Ovary (tissue), 7 donors: ENCODE measurements at regions not wholly inside any gene's neighbourhood (a gene's known extent, or its start where the extent isn't known, plus 50 kb on each side); places are given as distances from the start of the nearest gene placed in this dataset.
"Not testable (repeated sequence)": the region's sequence is repeated elsewhere in the genome, so short reads cannot be mapped to it uniquely, and the experiment has no call there.

Experiments
- DNase-seq, 5 donors: peaks; one replicate each; pipeline ENCODE4 v3.0.0-alpha.2; 2019 to 2020
- H3K27ac ChIP-seq, 2 donors: fragments of 200-600 bp; one replicate each; pipeline versions ENCODE4 v1.5.1 to v1.8.0; 2019 to 2022
- H3K27me3 ChIP-seq: fragments of 200-600 bp; one replicate; pipeline ENCODE4 v1.8.0; 2022
- H3K36me3 ChIP-seq: fragments of 200-600 bp; sonication (generic); one replicate; pipeline ENCODE4 v1.5.1; 2019
- H3K4me1 ChIP-seq: one replicate; pipeline ENCODE4 v1.8.1; 2013; ENCODE audit warnings: mild to moderate bottlenecking, moderate library complexity; ENCODE audit not compliant: insufficient read depth
- H3K4me3 ChIP-seq: fragments of 200-600 bp; sonication (generic); one replicate; pipeline ENCODE4 v1.5.1; 2017
- H3K9me3 ChIP-seq, 2 donors: fragments of 200-600 bp in 1 of 2; sonication (generic) in 1 of 2; one replicate each; pipeline versions ENCODE4 v1.5.1 to v1.8.1; 2013 to 2019; ENCODE audit warnings: mild to moderate bottlenecking in 1 of 2, moderate library complexity in 1 of 2
- EP300 ChIP-seq: sonication (generic); formaldehyde crosslinking; IDR thresholded peaks from one replicate; pipeline ENCODE4 v1.6.1; 2017; ENCODE audit warnings: antibody characterized with exemption
- POLR2A ChIP-seq: fragments of 450-650 bp; IDR thresholded peaks from one replicate; pipeline ENCODE4 v1.6.1; 2017; ENCODE audit warnings: antibody characterized with exemption, mild to moderate bottlenecking, moderate library complexity
- WGBS, 3 donors: extraction: QIAGEN DNeasy Blood & Tissue Kit in 1 of 3; methylation state at CpG; one replicate each; pipeline versions ENCODE4 v1.1.5 to v1.1.7; 2013 to 2017; 5-methylcytosine and 5-hydroxymethylcytosine counted together
- intact Hi-C, 4 donors: fragments of 100-400 bp; cut with DNase I; formaldehyde crosslinking; loops; one replicate each; pipeline versions ENCODE4 v1.11.0 to v1.15.1; 2022 to 2023
- TF ChIP-seq, protein P1 (sequence below), 3 donors: fragments of 450-650 bp in 2 of 3; fragments of 200-600 bp in 1 of 3; IDR thresholded peaks; one replicate each; pipeline versions ENCODE4 v1.5.1 to v1.8.0; 2016 to 2022; ENCODE audit warnings: antibody characterized with exemption in 3 of 3, mild to moderate bottlenecking in 1 of 3
- donor health status: DM: no; HTN: no; CAD: no; lungs with moderate emphysema.
- donor health status: DM: no; HTN: no; CAD: no.
- donor health status: Bipolar disorder and iron deficiency.
- donor health status: DM: no; HTN: no; CAD: no.
- donor health status: DM: yes; HTN: yes; CAD: no.

GRCh38 chr3:164732166-164732565, 346.1 kb downstream of the SI start:
- no peak for DNase-seq
- Histone ChIP-seq H3K4me3 (no peak overlapping the region), H3K36me3 (no peaks in the 10 kb centered on the region), H3K27me3 (no peaks in the 10 kb centered on the region), H3K4me1 (no peaks in the 10 kb centered on the region), H3K27ac (no peak overlapping the region), H3K9me3 (no peaks in the 10 kb centered on the region)
- TF ChIP-seq POLR2A, result no peak
- TF ChIP-seq, protein P1, sequence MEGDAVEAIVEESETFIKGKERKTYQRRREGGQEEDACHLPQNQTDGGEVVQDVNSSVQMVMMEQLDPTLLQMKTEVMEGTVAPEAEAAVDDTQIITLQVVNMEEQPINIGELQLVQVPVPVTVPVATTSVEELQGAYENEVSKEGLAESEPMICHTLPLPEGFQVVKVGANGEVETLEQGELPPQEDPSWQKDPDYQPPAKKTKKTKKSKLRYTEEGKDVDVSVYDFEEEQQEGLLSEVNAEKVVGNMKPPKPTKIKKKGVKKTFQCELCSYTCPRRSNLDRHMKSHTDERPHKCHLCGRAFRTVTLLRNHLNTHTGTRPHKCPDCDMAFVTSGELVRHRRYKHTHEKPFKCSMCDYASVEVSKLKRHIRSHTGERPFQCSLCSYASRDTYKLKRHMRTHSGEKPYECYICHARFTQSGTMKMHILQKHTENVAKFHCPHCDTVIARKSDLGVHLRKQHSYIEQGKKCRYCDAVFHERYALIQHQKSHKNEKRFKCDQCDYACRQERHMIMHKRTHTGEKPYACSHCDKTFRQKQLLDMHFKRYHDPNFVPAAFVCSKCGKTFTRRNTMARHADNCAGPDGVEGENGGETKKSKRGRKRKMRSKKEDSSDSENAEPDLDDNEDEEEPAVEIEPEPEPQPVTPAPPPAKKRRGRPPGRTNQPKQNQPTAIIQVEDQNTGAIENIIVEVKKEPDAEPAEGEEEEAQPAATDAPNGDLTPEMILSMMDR (IDR thresholded peaks at IDR 0.05), result no peak
- TF ChIP-seq EP300, result no peak
- intact Hi-C loops, result no loop called here
- WGBS, 3 donors, result 87 to 98% (median 93%) methylated on average over 1 of the region's 1 CpG

GRCh38 chr3:164730815-164731360, 347.4 kb downstream of the SI start:
- intact Hi-C loops, result no loop called here
- no peaks in the 10 kb centered on the region for H3K4me1 ChIP-seq
- WGBS, 3 donors, result 24 to 60% (median 30%) methylated on average over 6 of the region's 6 CpGs
- DNase-seq, result no peak
- no peak overlapping the region for H3K27ac ChIP-seq
- no peaks in the 10 kb centered on the region for H3K27me3 ChIP-seq
- H3K9me3 ChIP-seq, result no peaks in the 10 kb centered on the region
- TF ChIP-seq EP300 (no peak), POLR2A (no peak)
- H3K36me3 ChIP-seq, result no peaks in the 10 kb centered on the region
- no peak overlapping the region for H3K4me3 ChIP-seq

- 80 to 83% (median 82%) methylated on average over 4 of the region's 4 CpGs for WGBS, 3 donors
- intact Hi-C loops, result no loop called here
- TF ChIP-seq, protein P1 (IDR thresholded peaks at IDR 0.05), result no peak
- TF ChIP-seq EP300 (no peak), POLR2A (no peak)
- H3K36me3 ChIP-seq, result no peaks in the 10 kb centered on the region
- DNase-seq, result no peak
- no peaks in the 10 kb centered on the region for H3K4me1 ChIP-seq
- H3K4me3 ChIP-seq, result no peak overlapping the region
- H3K27ac ChIP-seq, result no peak overlapping the region
- H3K9me3 ChIP-seq, result no peaks in the 10 kb centered on the region
- no peaks in the 10 kb centered on the region for H3K27me3 ChIP-seq
Measured at GRCh38 chr3:164723396-164723795, 354.9 kb downstream of the SI start.

- H3K27ac ChIP-seq, H3K27me3 ChIP-seq, H3K4me3 ChIP-seq, H3K4me1 ChIP-seq, H3K36me3 ChIP-seq, intact Hi-C loops, H3K9me3 ChIP-seq, DNase-seq: not testable (repeated sequence)
- WGBS, 3 donors, result 79 to 86% (median 85%) methylated on average over 11 to 13 of the region's 13 CpGs
Measured at GRCh38 chr3:164702808-164703207, 375.5 kb downstream of the SI start.

GRCh38 chr3:164687902-164688301, 390.4 kb downstream of the SI start:
- TF ChIP-seq, protein P1 (IDR thresholded peaks at IDR 0.05), result no peak
- no peak for TF ChIP-seq POLR2A
- TF ChIP-seq EP300, result no peak
- H3K9me3 ChIP-seq, result no peaks in the 10 kb centered on the region
- intact Hi-C loops, result no loop called here
- no peaks in the 10 kb centered on the region for H3K27me3 ChIP-seq
- no peaks in the 10 kb centered on the region for H3K36me3 ChIP-seq
- H3K4me1 ChIP-seq, result no peaks in the 10 kb centered on the region
- H3K27ac ChIP-seq, result no peak overlapping the region
- 58 to 72% (median 62%) methylated on average over 1 of the region's 1 CpG for WGBS, 3 donors
- DNase-seq, result no peak
- no peak overlapping the region for H3K4me3 ChIP-seq
